Loucy (cell line): ENCODE measurements at regions not wholly inside any gene's neighbourhood (a gene's known extent, or its start where the extent isn't known, plus 50 kb on each side); places are given as distances from the start of the nearest gene placed in this dataset.

Experiments used
- H2AFZ ChIP-seq: fragments of 200-600 bp; sonication (generic); 2 replicates; pipeline ENCODE4 v1.6.0; 2016; ENCODE audit warnings: antibody characterized with exemption, mild to moderate bottlenecking, low read length, moderate library complexity
- H3F3A ChIP-seq: fragments of 200-600 bp; 2 replicates; pipeline ENCODE4 v1.6.0; 2016; ENCODE audit warnings: antibody characterized with exemption, low read depth, mild to moderate bottlenecking
- H3K27me3 ChIP-seq: fragments of 200-600 bp; sonication (generic); 2 replicates; pipeline ENCODE4 v1.6.1; 2014; ENCODE audit warnings: low read length, mild to moderate bottlenecking; ENCODE audit not compliant: insufficient read depth, poor library complexity, severe bottlenecking
- H3K36me3 ChIP-seq: fragments of 200-600 bp; sonication (generic); 2 replicates; pipeline ENCODE4 v1.6.1; 2016; ENCODE audit warnings: low read length; ENCODE audit not compliant: insufficient read depth
- H3K4me1 ChIP-seq: fragments of 200-600 bp; sonication (generic); 2 replicates; pipeline ENCODE4 v1.5.1; 2014; ENCODE audit warnings: low read length, mild to moderate bottlenecking; ENCODE audit not compliant: insufficient read depth, poor library complexity, severe bottlenecking
- H3K4me2 ChIP-seq: fragments of 200-600 bp; sonication (generic); 2 replicates; pipeline ENCODE4 v1.6.0; 2014; ENCODE audit warnings: antibody characterized with exemption, low read length, low read depth, mild to moderate bottlenecking; ENCODE audit not compliant: poor library complexity, severe bottlenecking
- H3K4me3 ChIP-seq: fragments of 200-600 bp; sonication (generic); 2 replicates; pipeline ENCODE4 v1.5.1; 2014; ENCODE audit warnings: low read length, mild to moderate bottlenecking, mixed read lengths; ENCODE audit not compliant: poor library complexity, severe bottlenecking
- H3K79me2 ChIP-seq: fragments of 200-600 bp; sonication (generic); 2 replicates; pipeline ENCODE4 v1.6.1; 2014; ENCODE audit warnings: low read length; ENCODE audit not compliant: insufficient read depth
- H3K9ac ChIP-seq: fragments of 200-600 bp; sonication (generic); 2 replicates; pipeline ENCODE4 v1.6.0; 2014; ENCODE audit warnings: mild to moderate bottlenecking, low read depth, low read length, moderate library complexity; ENCODE audit not compliant: poor library complexity, severe bottlenecking
- H3K9me2 ChIP-seq: fragments of 200-600 bp; sonication (generic); replicated peaks from 2 replicates; pipeline ENCODE4 v1.6.1; 2016; ENCODE audit warnings: low read depth, low read length, mixed read lengths
- H3K9me3 ChIP-seq: fragments of 200-600 bp; sonication (generic); 2 replicates; pipeline ENCODE4 v1.6.1; 2014; ENCODE audit warnings: mild to moderate bottlenecking, antibody characterized with exemption, low read length, low read depth; ENCODE audit not compliant: insufficient read depth
- H4K20me1 ChIP-seq: fragments of 200-600 bp; sonication (generic); 2 replicates; pipeline ENCODE4 v1.6.0; 2014; ENCODE audit warnings: antibody characterized with exemption, low read length, mild to moderate bottlenecking; ENCODE audit not compliant: insufficient read depth, poor library complexity, severe bottlenecking
- EZH2phosphoT487 ChIP-seq: fragments of 200-600 bp; IDR thresholded peaks from 2 replicates; pipeline ENCODE4 v1.6.1; 2018; ENCODE audit warnings: antibody characterized with exemption, mild to moderate bottlenecking, moderate library complexity, borderline replicate concordance
- TF ChIP-seq, protein P1 (sequence below): fragments of 200-600 bp; sonication (generic); conservative IDR thresholded peaks from 2 replicates; pipeline ENCODE4 v1.5.1; 2014; ENCODE audit warnings: mild to moderate bottlenecking, antibody characterized with exemption, low read length

DNA sequence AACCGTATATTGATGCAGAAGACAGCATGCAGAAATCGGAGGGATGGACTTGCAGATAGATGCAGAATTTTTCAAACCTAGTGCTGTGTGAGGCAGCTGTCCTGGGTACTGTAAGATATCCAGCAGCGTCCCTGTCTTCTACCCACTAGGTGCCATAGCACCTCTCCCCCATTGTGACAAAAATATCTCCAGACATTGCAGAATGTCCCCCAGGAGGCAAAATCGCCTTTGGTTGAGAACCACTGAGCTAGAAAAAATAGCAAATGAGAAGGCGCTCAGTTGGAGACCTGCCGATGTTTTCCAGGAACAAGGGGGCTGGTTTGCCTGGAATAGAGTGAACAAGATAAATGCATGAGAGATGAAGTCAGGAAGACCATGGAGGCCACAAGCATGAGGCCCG lies 67.9 kb upstream of the TMEM132D start:
- TF ChIP-seq, protein P1, sequence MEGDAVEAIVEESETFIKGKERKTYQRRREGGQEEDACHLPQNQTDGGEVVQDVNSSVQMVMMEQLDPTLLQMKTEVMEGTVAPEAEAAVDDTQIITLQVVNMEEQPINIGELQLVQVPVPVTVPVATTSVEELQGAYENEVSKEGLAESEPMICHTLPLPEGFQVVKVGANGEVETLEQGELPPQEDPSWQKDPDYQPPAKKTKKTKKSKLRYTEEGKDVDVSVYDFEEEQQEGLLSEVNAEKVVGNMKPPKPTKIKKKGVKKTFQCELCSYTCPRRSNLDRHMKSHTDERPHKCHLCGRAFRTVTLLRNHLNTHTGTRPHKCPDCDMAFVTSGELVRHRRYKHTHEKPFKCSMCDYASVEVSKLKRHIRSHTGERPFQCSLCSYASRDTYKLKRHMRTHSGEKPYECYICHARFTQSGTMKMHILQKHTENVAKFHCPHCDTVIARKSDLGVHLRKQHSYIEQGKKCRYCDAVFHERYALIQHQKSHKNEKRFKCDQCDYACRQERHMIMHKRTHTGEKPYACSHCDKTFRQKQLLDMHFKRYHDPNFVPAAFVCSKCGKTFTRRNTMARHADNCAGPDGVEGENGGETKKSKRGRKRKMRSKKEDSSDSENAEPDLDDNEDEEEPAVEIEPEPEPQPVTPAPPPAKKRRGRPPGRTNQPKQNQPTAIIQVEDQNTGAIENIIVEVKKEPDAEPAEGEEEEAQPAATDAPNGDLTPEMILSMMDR, result no peak
- no peak for TF ChIP-seq EZH2phosphoT487
- Histone ChIP-seq H3K4me1 (no peaks in the 10 kb centered on the region), H3K27me3 (no peaks in the 10 kb centered on the region), H3K9ac (no peak overlapping the region), H3K36me3 (no peaks in the 10 kb centered on the region), H4K20me1 (no peaks in the 10 kb centered on the region), H3F3A (no peaks in the 10 kb centered on the region), H3K4me2 (no peak overlapping the region), H3K9me3 (no peaks in the 10 kb centered on the region), H3K4me3 (no peak overlapping the region), H3K9me2 (no peaks in the 10 kb centered on the region), H3K79me2 (no peaks in the 10 kb centered on the region), H2AFZ (no peak overlapping the region)

DNA sequence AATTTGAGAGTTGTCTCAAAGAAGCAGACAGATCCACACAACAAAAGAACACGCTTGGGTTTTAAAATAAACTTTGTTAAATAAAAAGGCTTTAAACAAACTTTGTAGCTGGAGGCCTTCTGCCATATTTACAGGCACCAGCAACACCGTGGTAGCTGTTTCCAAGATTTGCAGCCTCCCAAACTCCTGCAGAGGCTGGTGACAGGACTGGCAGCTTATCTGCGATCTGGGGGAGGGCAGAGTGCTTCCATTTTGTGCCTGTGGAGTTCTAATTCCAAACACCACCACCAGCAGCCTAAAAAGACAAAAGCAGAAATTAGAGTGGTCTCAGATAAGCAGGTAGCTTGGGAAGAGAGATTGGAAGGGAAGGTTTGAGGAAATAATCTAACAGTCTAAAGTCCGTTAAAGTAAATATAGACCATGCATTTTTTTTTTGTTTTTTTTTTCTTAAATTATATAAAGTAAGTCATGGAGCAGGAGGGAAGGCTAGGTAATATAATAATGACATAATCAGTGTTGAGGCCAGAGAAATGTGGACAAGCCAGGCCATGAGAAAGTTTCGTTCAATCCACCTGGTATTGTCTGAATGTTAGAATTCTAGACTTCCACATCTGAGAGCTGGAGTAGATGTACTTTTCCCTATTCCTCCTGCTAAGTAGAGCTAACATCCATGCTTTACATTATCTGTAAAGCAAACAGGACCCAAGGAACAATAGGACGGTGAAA lies 69.6 kb upstream of the TMEM132D start:
- no peaks in the 10 kb centered on the region for H3K27me3 ChIP-seq
- no peak overlapping the region for H3K9ac ChIP-seq
- H3K4me2 ChIP-seq, result no peak overlapping the region
- H3K9me3 ChIP-seq, result no peaks in the 10 kb centered on the region
- no peaks in the 10 kb centered on the region for H3K79me2 ChIP-seq
- no peaks in the 10 kb centered on the region for H3K36me3 ChIP-seq
- no peaks in the 10 kb centered on the region for H3K4me1 ChIP-seq
- no peaks in the 10 kb centered on the region for H4K20me1 ChIP-seq
- no peaks in the 10 kb centered on the region for H3K9me2 ChIP-seq
- no peak for TF ChIP-seq EZH2phosphoT487
- TF ChIP-seq, protein P1, result no peak
- H2AFZ ChIP-seq, result no peak overlapping the region
- no peaks in the 10 kb centered on the region for H3F3A ChIP-seq
- H3K4me3 ChIP-seq, result no peak overlapping the region

DNA sequence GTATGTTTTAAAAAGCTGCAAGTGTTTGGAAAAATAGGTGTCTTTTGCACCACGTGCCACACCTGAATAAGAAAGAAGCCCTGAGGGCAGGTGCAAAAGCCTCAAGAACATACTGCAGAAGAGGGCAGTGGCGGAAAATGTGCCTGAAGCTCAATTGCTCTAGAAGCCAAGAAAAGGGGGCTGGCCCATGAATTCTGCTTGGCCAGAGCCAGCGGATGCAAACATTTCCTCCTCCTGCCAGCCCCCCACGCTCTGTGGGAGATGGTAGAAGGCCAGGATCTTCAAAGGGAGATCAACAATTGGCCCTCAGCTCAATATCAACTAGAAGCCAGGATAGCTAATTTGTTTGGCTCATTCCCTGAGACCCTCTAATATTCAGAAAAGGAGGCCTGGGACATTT lies 80.3 kb upstream of the TMEM132D start:
- no peaks in the 10 kb centered on the region for H3K4me1 ChIP-seq
- H3F3A ChIP-seq, result no peaks in the 10 kb centered on the region
- H3K9me3 ChIP-seq, result no peaks in the 10 kb centered on the region; the same call in 1 of the 2 replicates
- H3K9me2 ChIP-seq, result no peaks in the 10 kb centered on the region
- H3K27me3 ChIP-seq, result no peaks in the 10 kb centered on the region
- H3K79me2 ChIP-seq, result no peaks in the 10 kb centered on the region
- H3K9ac ChIP-seq, result no peak overlapping the region
- no peak overlapping the region for H3K4me2 ChIP-seq
- no peak overlapping the region for H2AFZ ChIP-seq
- no peaks in the 10 kb centered on the region for H3K36me3 ChIP-seq
- H4K20me1 ChIP-seq, result no peaks in the 10 kb centered on the region
- TF ChIP-seq, protein P1, result no peak
- no peak for TF ChIP-seq EZH2phosphoT487
- no peak overlapping the region for H3K4me3 ChIP-seq
